T follicular helper cell (primary cell): ENCODE measurements at regions not wholly inside any gene's neighbourhood (a gene's known extent, or its start where the extent isn't known, plus 50 kb on each side); places are given as distances from the start of the nearest gene placed in this dataset.
"Not testable (repeated sequence)": the region's sequence is repeated elsewhere in the genome, so short reads cannot be mapped to it uniquely, and the experiment has no call there.

Experiments
- DNase-seq: peaks from one replicate; pipeline ENCODE4 v3.0.0-alpha.2; 2020; ENCODE audit warnings: low read depth

DNA sequence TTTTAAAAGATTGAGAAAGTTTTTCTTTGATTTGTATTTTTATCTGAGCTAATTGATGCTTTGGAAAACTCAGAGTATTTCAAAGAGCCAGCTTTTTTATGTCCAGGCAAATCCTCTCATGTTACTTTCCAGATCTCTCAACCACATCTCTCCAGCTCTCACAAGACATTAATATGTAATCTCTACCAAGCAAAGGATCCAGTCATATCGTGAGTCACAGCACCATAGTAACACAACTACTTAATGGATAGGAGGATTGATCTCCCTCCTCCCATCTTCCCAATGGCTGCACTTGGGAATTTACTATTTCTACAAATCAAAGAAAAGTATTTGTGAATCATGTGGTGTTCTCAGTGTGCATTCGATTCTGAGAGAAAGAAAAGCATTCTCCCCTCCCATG lies 63.3 kb downstream of the POU4F1 start:
- no peak for DNase-seq

DNA sequence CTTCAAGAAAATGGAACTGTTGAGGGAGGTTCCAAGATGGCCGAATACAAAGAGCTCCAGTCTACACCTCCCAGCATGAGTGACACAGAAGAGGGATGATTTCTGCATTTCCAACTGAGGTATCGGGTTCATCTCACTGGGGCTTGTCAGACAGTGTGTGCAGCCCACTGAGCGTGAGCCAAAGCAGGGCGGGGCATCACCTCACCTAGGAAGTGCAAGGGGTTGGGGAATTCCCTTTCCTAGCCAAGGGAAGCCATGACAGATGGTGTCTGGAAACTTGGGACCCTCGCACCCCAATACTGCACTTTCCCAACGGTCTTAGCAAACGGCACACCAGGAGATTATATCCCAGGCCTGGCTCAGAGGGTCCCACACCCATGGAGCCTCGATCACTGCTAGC lies 77.3 kb downstream of the POU4F1 start:
- DNase-seq, result not testable (repeated sequence)

DNA sequence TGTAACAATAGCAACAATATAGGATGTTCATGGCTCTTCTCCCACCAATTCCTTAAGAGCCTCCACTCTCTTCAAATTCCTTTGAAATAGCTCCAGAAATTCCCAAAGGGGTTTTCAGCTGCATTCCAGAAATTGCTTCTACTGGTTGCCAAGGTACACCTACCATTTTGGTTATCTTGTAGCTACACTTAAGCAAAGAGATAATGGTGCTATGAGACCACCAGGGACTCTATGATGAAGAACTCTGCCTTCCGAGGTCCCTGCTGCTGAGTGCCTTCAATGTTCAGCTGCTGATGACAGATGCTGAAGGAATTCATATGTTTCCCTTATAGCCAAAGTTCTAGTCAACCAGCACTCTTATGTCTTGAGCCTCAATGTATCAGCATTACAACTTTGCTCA lies 78.4 kb downstream of the POU4F1 start:
- DNase-seq, result no peak

DNA sequence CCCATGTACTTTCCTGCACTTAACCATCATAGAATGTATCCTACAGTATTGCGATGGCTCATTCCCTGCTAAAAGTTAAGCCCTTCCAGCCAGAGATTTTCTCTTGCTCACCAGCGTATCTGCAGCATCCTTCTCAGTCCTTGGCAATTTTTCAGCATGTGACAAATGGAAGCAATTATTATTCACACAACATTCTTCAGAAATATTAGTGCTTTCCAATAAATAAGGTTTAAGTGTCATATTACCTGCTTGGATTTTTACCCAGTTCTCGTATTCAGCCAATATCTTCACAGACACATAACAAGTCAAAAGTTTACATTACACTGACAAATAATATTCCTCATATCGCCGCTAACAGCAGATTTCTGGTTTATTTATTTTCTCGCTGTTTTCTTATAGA lies 82.3 kb downstream of the POU4F1 start:
- DNase-seq, result no peak

DNA sequence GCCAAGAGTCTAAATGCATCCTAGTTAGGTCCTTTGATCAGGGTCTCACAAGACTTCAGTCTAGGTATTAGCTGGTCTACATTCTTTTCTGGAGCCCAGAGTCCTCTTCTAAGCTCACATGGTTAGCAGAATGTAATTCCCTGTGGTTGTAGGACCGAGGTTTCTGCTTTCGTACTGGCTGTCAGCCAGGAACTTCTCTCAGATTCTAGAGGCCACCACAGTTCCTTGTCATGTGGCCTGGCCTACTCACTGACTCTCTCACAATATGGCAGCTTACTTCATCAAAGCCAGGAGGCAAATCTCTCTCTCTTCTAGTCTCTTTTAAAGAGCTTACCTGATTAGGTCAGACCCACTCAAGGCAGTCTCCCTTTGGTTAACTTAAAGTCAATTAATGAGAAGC lies 82.9 kb downstream of the POU4F1 start:
- DNase-seq, result no peak

DNA sequence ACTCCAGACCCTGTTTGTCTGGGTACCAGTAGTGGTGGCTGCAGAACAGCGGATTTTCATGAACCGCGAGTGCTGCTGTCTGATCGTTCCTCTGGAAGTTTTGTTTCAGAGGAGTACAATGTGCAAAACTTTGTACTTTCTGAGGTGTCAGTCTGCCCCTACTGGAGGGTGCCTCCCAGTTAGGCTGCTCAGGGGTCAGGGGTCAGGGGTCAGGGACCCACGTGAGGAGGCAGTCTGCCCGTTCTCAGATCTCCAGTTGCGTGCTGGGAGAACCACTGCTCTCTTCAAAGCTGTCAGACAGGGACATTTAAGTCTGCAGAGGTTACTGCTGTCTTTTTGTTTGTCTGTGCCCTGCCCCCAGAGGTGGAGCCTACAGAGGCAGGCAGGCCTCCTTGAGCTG lies 84.9 kb downstream of the POU4F1 start:
- not testable (repeated sequence) for DNase-seq

DNA sequence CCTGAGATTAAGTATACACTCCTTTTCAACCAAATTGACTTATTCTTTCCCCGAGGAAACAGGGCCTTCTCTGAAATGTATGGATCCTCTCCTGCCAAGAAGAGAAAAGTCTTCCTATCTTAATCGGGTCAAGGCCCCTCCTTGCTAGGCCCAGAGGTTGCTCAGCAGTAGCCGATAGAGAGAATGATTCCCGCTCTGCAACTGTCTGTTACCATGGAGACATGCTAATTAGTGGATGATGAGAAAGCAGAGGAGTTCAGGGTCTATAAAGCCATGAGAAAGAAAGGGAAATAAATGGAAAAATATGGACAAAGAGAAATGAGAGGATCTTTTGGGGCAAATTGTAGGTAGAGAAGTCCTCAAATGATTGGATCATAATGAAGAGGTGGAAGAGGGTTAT lies 103.5 kb downstream of the POU4F1 start:
- DNase-seq, result no peak

DNA sequence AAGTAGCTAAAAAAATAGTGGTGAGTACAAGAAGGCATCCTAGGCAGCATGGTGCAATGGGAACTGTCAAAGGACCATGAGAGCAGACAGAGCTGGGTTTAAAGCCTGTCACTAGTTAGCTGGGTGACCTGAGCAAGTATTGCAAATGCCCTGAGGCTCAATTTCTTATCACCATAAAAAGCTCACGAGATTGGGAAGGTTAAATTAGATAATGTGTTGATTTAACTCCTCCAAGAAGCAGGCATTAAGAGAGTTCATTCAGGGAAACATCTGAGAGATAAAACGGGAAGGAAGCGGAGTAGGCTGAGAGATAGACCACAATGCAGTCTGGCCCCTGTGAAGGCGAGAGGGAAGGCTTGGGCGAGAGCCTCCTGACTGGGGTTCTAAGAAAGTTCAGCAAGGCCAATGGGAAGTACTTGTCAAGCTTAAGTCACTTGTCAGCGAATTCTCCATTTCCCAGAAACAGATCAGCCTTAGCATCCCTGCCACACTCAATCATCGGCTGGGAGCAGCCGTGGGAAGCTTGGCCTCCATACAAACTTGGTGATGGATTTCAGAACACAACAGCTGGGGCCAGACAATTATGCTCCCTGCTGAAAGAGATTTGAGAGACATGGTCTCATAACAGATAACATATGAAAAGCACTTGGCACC lies 105.5 kb downstream of the POU4F1 start:
- no peak for DNase-seq

DNA sequence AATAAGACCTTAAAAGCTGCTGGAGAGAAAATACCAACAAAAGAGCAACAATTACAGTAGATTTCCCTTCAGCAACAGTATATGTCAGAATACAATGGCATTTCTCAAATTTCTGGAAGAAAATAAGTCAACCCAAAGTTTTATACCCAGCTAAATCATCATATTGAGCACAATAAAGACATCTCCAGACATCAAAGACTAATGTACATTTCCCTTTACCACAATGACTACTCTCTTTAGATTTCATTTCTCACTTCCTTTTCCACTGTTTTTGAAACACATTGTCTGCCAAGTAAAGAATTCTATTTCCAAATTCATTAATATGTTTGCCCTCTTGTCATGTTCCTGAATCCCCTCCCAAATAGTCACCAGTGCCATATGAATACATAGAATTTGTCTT lies 111.4 kb downstream of the POU4F1 start:
- no peak for DNase-seq

DNA sequence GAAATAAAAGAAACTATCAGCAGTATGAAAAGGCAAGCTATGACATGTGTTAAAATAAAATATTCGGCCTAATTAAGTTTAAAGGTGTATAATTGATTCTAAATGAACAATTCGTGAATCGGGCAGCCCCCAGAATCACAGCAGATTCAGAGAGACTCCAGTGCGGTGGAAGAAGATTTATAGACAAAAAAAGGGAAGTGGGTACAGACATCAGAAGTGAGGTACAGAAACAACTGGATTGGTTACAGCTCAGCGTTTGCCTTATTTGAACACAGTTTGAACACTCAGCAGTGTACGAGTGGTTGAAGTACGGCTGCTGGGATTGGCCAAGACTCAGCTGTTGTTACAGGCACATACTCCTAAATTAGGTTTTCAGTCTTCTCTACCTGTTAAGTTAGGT lies 113.1 kb downstream of the POU4F1 start:
- DNase-seq, result not testable (repeated sequence)

DNA sequence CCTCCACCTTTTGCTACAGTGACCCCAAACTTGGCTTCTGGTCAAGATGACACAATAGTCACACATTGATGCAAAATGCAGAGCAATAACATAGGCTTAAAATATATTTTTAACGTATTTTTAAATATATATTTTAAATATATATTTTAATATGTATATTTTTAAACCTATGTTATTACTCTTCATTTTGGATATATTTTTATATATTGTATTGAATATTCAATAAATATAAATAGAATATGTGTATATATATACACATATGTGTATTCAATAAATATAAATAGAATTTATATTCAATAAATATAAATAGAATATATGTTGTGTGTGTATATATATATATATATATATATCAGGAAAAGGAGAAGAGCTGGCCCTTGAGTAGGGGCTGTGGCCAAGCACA lies 115.6 kb downstream of the POU4F1 start:
- DNase-seq, result no peak

DNA sequence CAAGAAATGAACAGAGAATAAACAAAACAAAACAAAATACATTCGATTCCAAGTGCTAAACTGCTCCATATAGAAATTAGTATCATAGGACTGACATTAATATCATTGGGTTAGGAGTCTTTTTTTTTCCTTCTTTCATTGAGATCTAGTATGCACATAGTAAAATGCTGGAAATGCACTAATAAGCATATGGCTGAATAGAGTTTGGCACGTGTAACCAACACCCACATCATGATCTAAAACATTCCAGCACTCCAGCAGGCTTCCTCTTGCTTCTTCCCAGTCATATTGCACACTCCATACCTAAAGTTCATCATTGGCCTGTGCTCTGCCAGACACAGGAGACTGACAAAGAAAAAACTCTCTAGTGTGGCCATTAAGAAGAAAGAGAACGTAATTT lies 117.5 kb downstream of the POU4F1 start:
- DNase-seq, result no peak

DNA sequence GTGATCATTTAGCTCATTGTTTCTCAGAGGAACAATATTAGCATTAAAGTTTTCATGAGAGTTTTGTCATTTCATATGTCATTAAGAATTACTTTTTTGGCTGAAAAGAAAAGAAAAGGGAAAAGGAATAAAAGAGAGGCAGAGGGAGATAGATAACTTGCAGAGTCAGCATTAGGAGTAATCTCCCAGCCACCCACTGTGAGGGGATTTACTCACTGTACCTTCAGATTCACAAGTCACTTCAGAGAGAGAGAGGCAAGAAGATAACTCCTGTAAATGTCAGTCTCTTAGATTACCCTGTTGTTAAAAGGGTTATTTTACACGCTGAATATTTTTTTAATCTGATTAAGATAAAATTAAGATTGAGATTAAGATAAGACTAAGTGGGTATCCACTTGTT lies 125.2 kb downstream of the POU4F1 start:
- no peak for DNase-seq

DNA sequence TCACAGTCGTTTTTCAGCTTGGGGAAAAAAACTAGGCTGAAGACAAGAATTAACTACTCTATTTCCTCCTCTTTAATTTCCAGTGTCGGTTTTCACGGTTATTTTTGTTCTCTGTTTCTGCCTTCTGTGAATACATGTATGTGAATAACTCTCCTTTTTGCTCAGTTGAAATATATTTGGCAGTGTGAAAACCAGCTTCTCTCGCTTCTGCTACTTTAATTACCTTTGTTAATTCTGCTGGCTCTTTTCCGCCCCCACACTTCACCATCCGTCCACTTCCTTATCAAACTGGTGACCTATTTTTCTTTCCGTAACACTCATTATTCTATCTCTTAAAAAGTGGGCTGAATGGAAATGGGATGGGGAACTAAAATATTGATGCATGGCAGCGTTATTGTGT lies 126.4 kb downstream of the POU4F1 start:
- DNase-seq, result no peak

DNA sequence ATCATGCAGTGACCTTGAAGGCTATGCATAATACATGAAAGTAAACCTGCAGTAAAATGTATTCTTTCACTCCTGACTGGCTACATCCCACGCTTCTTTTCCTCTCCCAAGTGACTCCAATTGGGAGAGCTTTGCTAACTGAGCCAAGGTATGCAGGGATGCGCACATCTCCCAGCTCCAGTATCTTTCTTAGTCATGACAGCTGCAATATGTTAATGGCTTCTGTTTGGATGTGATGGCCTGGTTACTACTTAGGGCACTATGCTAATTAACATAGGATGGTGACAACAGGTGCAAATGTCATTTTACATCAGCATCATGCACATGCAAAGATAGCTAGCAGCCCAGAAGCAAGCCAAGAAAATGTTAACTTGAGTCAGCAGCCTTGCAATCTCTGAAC lies 134.7 kb downstream of the POU4F1 start:
- no peak for DNase-seq

DNA sequence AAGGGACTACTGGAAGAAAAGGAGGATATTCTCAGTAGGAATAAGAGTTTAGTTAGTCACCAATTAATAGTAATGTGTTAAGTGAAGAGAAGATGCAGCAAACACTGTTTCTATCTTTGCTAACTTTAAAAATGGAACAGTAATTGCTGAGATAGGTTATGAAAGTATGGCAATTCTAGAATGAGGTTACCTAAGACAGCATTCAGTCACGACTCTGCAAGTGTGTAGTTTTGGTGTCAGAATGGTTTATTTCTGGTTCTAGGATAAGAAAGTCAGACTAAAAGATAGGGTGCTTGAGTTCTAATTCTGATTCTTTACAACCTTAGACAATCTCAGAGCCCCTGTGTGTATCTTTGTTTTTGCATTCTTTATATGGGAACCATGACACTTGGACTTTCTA lies 138.1 kb downstream of the POU4F1 start:
- no peak for DNase-seq

DNA sequence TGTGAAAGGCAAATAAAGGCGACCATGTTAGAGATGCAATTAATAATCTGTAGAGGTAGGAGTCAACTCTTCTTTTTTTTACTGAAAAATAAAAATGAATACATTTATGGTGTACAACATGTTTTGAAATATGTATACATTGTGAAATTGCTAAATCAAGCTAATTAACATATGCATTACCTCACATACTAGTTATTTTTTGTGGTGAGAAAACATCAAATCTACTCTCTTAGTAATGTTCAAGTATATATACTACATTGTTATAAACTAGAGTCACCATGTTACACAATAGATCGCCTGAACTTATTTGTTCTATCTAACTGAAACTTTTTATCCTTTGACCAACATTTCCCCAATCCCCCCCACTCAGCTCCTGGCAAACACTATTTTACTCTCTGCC lies 143.2 kb downstream of the POU4F1 start:
- no peak for DNase-seq

DNA sequence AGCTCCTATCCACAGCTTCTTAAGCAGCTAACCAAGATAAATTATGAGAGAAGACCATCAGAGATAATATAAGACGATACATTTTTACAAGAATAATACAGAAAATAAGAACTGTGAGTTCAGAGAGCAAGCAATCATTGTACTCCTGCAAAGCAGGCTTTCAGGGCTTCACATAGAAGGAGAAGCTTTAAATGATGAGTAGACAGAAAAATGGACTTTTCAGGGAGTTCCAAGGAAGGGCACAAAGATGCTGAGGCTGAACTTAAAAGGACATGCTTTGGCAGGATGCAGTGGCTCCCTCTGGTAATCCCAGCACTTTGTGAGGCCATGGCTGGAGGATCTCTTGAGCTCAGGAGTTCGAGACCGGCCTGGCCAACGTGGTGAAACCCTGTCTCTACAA lies 159.5 kb downstream of the POU4F1 start:
- no peak for DNase-seq

DNA sequence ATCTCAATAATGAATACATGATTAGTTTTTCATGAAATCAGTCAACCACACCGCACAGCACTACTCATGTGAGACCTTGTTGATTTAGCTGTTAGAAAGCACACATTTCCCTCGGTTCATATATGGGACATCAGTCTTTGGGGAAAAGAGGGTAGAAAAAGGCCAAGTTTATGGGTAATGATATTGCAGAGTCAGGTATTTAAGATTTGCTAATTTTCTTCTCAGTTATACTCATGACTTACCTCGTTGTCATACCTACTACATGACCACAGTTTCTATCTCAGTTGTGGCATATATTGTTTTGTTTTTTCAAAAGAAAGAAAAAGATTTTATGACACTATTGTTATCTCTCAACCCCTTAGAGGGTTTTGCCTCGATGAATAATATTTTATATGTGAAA lies 165.6 kb downstream of the POU4F1 start:
- no peak for DNase-seq

DNA sequence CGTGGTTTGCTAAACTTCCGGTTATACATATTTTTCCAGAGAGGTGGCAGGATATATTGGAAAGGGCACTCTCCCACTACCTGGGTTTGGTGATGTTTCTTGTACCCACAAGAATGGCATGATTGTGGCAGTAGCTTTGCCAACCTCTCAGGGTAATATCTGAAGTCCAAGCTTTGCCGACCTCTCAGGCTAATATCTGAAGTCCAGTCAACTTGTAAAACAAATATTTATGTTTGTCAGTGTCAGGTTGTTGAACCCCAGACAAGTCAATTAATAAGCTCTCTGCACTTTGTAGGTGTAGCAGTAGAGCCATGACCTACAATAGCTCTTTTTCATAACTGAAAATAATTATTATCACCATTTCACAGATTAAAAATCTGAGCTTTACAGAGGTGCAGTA lies 167.0 kb downstream of the POU4F1 start:
- DNase-seq, result no peak

DNA sequence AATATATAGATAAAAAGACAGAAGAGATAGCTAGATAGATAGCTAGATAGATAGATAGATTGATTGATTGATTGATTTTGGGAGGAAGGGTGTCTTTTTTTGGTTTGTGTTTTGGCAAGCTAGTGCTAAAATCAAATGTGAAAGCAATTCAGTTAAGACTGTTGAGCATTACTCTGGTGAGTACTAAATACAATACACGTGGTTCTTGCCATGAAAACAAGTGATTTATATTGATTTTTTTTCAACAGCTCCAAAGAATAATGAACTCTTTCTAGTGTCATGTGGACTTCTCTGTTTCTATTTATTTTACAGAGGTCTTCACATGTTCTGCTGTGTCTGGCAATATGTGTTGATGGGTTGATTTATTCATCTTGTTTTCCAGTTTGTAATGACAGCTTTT lies 172.0 kb downstream of the POU4F1 start:
- no peak for DNase-seq

DNA sequence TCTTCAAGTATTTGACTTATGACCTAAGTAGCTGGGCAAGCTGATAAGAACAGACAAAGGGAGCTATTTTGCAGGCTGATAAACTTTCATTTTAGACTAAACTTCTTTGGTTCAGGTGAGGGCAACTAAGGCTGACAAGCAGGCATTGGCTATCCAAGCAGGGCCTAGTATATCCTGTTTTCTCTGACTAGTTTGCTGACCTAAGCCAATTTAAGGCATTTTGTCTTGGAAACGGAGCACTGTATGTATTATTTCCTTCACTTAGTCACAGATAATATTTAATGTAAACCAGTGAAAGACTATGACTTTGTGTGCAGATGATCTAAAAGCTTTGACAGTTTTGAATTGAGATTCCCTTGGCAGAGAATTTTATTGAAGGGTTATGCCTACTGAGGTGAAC lies 172.5 kb downstream of the POU4F1 start:
- no peak for DNase-seq

DNA sequence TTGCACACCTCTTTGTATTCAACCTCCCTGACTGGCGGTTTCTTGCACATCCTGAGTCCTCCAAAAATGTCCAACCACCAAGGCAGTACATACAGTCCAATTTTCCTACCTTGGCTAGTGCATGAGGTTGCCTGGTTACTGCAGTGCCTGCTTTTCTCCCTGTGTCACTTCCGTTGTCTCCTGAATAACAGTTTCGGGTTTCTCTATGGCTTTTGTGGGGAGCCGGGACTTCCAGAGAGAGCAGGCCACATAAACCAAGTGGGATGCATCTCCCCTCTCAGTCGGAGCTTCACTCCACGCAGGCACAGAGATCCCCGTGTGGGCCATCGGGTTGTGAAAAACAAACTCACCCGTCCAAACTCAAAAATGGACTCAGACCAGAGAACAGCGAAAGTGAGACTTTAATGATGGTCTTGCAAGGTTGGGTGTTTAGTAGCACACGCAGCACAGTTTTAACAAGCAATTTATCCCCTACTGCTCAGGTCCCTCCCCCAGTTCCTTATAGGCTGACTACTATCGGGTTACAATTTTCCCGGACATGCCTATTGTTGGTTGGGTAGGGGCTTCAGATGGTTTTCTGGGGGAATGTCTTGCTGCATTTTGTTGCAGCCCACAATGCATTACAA lies 173.1 kb downstream of the POU4F1 start:
- no peak for DNase-seq

DNA sequence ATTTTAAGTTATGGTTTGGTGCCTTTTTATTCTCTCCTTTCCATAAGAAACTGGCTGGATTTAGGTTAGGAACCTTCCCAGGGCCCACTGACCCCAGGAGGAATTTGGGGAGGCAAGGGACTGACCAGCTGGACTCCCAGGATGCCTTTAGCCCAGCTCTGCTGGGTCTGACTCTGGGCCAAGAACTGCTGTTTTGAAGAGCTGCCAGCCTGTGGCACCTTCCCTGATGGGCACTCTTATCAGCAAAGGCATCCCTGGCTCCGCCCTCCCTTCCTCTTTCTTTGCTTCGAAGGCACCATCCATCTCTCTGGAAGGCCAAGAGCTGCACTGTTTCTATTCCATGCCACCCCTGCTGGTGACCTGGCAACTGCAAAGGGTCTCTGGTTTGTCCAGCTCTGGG lies 174.7 kb downstream of the POU4F1 start:
- DNase-seq, result no peak
